OCI-LY3 (cell line): ENCODE measurements at regions not wholly inside any gene's neighbourhood (a gene's known extent, or its start where the extent isn't known, plus 50 kb on each side); places are given as distances from the start of the nearest gene placed in this dataset.

ENCODE experiments used
- EZH2phosphoT487 ChIP-seq: fragments of 200-600 bp; shearing (Covaris generic); IDR thresholded peaks from 2 replicates; pipeline ENCODE4 v1.6.1; 2018; ENCODE audit warnings: antibody characterized with exemption, mixed run types, low read depth
- TF ChIP-seq, protein P1 (sequence below): fragments of 200-600, 300-600 bp; sonication (generic); IDR thresholded peaks from 2 replicates; pipeline ENCODE4 v1.5.1; 2014; ENCODE audit warnings: antibody characterized with exemption, low read length, low read depth

DNA sequence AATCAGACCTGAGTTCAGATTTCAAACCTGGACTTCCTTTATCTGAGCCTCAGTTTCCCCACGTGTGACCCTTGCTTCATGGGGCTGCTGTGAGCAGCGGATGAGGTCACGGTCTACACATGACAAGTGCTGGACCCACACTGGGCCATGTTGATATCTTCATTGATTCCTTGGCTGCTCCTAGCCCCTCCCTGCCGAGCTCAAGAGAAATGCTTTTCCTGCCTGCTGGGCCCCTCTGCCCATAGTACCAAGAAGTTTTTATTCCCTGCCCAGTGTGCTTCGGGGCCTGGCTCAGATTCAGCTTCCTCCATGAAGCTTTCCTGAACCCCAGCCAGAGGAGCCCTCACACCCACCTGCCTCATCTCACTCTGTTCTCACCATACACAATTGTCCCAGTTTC is 181.6 kb downstream of the PTPRU start:
- TF ChIP-seq, protein P1, sequence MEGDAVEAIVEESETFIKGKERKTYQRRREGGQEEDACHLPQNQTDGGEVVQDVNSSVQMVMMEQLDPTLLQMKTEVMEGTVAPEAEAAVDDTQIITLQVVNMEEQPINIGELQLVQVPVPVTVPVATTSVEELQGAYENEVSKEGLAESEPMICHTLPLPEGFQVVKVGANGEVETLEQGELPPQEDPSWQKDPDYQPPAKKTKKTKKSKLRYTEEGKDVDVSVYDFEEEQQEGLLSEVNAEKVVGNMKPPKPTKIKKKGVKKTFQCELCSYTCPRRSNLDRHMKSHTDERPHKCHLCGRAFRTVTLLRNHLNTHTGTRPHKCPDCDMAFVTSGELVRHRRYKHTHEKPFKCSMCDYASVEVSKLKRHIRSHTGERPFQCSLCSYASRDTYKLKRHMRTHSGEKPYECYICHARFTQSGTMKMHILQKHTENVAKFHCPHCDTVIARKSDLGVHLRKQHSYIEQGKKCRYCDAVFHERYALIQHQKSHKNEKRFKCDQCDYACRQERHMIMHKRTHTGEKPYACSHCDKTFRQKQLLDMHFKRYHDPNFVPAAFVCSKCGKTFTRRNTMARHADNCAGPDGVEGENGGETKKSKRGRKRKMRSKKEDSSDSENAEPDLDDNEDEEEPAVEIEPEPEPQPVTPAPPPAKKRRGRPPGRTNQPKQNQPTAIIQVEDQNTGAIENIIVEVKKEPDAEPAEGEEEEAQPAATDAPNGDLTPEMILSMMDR: no peak
- TF ChIP-seq EZH2phosphoT487: no peak
